GM18505 (cell line): ENCODE measurements at regions not wholly inside any gene's neighbourhood (a gene's known extent, or its start where the extent isn't known, plus 50 kb on each side); places are given as distances from the start of the nearest gene placed in this dataset.
"Not testable (repeated sequence)": the region's sequence is repeated elsewhere in the genome, so short reads cannot be mapped to it uniquely, and the experiment has no call there.

Experiments used
- ATAC-seq: cut with Tn5 transposase; IDR thresholded peaks from one replicate; pipeline ENCODE4 v1.9.1; 2021; ENCODE audit not compliant: unreplicated experiment
- POLR2A ChIP-seq: IDR thresholded peaks from 4 replicates; pipeline ENCODE4 v1.6.1; 2011; ENCODE audit warnings: borderline replicate concordance; ENCODE audit not compliant: insufficient read depth, insufficient read length; ENCODE audit errors: extremely low read depth

- no peak for TF ChIP-seq POLR2A
- no peak for ATAC-seq
Observed at GRCh38 chr16:59144841-59145240, 410.7 kb upstream of the GOT2 start.

- no peak for ATAC-seq
- TF ChIP-seq POLR2A = no peak
Observed at GRCh38 chr16:59144326-59144725, 410.2 kb upstream of the GOT2 start.

- no peak for TF ChIP-seq POLR2A
- ATAC-seq = no peak
Observed at GRCh38 chr16:59126486-59126885, 392.4 kb upstream of the GOT2 start.

GRCh38 chr16:59124056-59124455, 389.9 kb upstream of the GOT2 start:
- TF ChIP-seq POLR2A = no peak
- no peak for ATAC-seq

GRCh38 chr16:59123479-59123878, 389.4 kb upstream of the GOT2 start:
- ATAC-seq = no peak
- TF ChIP-seq POLR2A = no peak

GRCh38 chr16:59122262-59122537, 388.1 kb upstream of the GOT2 start:
- no peak for TF ChIP-seq POLR2A
- no peak for ATAC-seq

- no peak for ATAC-seq
- TF ChIP-seq POLR2A = no peak
Observed at GRCh38 chr16:59121411-59122261, 387.5 kb upstream of the GOT2 start.

GRCh38 chr16:59116744-59117143, 382.6 kb upstream of the GOT2 start:
- no peak for ATAC-seq
- TF ChIP-seq POLR2A = no peak

- ATAC-seq = no peak
- TF ChIP-seq POLR2A = no peak
Observed at GRCh38 chr16:59114790-59115189, 380.7 kb upstream of the GOT2 start.

GRCh38 chr16:59113004-59113670, 379.0 kb upstream of the GOT2 start:
- TF ChIP-seq POLR2A = no peak
- no peak for ATAC-seq

- no peak for TF ChIP-seq POLR2A
- ATAC-seq = no peak
Observed at GRCh38 chr16:59111280-59111679, 377.2 kb upstream of the GOT2 start.

- TF ChIP-seq POLR2A = no peak
- ATAC-seq = no peak
Observed at GRCh38 chr16:59108374-59108773, 374.3 kb upstream of the GOT2 start.

GRCh38 chr16:59096682-59097081, 362.6 kb upstream of the GOT2 start:
- not testable (repeated sequence) for ATAC-seq

GRCh38 chr16:59090541-59090940, 356.4 kb upstream of the GOT2 start:
- ATAC-seq = no peak
- no peak for TF ChIP-seq POLR2A
